HG02678 (cell line): ENCODE measurements at regions not wholly inside any gene's neighbourhood (a gene's known extent, or its start where the extent isn't known, plus 50 kb on each side); places are given as distances from the start of the nearest gene placed in this dataset.

Experiments
- ATAC-seq: cut with Tn5 transposase; IDR thresholded peaks from one replicate; pipeline ENCODE4 v1.9.1; 2021; ENCODE audit warnings: mild to moderate bottlenecking, moderate library complexity; ENCODE audit not compliant: unreplicated experiment

DNA sequence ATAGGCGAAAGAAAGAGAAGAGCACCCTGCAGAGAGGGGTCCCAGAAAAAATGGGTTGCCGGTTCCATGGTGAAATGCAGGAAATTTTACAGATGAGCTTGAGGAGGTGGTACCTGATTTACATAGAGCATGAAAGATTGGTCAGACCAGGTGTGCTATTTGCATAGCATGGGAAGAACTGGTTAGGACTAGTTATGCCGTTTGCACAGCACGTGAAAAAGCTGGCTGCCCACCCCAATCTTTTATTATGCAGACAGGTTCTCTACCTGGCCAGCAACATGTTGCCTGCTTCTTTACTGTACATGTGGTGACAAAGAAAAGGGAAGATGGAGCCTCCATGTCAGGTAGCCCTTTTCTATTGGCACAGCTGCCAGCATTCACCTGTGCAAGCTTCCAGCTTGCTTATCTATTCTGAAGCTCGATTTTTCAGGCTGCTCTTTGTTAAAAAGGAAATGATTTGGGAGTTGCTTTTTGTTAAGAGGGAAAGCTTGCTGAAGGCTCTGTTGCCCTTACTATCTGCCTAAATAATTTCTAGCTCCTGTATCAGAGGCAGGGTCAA lies 62.9 kb upstream of the ELK3 start:
- ATAC-seq = no peak

DNA sequence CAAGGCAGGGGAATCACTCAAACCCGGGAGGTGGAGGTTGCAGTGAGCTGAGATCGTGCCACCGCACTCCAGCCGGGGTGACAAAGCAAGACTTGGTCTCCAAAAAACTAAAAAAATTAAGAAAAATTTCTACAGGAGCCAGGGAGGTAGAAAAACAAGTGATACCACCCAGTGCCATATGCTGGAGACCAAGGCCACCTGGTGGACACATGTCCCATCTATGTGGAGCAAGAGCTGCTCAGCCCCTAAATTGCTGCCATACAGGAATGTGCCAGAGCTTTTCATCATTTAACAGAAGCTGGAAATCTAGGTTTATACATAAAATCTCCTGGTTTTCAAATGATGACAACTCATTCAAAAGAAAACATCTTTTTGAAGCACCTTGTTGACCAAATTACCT lies 61.4 kb upstream of the ELK3 start:
- no peak for ATAC-seq

GRCh38 chr12:96134200-96134599 lies 60.0 kb upstream of the ELK3 start:
- no peak for ATAC-seq

- no peak for ATAC-seq
Measured at GRCh38 chr12:96136161-96136560, 58.0 kb upstream of the ELK3 start.

GRCh38 chr12:96136725-96137378 lies 57.3 kb upstream of the ELK3 start:
- no peak for ATAC-seq

DNA sequence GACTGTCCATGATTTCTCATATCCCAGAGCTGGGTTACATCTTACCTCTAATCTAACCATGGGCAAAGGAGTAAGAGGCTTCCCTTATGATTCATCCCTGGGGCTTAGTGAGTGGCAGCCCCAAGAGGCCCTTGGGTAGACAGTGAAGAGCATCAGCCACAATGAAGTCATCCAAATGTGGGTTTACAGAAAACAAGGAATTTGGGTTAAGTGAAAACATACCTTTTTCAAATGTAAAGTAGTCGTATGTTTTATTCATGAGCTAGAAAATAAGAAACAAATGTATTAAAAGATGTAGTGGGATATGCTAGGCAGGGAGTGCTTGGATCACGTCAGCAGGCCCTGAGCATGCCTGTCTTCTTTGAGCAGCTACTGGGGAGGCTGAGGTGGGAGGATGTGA lies 54.0 kb upstream of the ELK3 start:
- ATAC-seq = no peak

- ATAC-seq = no peak
Measured at GRCh38 chr12:96141216-96141912, 52.8 kb upstream of the ELK3 start.

- ATAC-seq = no peak
Measured at GRCh38 chr12:96143392-96143791, 50.8 kb upstream of the ELK3 start.

DNA sequence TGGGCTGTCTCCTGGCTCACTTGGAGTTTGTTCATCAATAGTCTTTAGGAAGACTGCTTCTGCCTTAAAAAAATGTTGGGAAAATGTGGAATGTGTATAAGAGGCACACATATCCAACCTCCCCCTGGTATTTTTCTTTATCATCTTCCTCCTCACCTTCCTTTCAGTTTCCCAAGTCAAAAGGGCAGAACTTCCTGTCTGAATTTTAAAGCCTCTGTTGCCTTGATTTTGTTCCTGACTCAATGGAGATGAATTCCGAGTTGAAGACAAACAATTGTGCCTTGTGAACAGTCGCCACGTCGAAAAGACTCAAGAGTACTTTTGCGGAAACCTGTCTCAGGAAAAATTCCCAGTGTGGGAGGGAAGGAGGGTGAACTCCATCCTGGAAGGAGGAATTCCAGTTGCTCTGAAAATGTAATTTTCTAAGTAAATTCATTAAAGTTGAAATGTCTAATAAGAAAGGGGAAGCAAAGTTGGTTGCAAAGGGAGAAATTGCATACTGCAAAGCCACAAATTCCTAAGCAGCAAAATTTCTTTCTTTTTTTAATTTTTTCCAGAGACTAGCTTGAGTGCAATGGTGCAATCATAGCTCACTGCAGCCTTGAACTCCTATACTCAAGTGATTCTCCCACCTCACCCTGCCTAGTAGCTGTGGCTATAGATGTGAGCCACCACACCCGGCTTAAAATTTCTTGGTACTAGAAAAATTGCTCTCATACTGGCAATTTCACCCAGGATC lies 50.2 kb upstream of the ELK3 start:
- no peak for ATAC-seq
